Fibroblast of the aortic adventitia (primary cell): ENCODE measurements at regions not wholly inside any gene's neighbourhood (a gene's known extent, or its start where the extent isn't known, plus 50 kb on each side); places are given as distances from the start of the nearest gene placed in this dataset.

Experiments used
- DNase-seq: peaks from one replicate; pipeline ENCODE4 v3.0.0-alpha.2; 2010; ENCODE audit warnings: low read depth
- H3K4me3 ChIP-seq: 2 replicates; pipeline ENCODE4 v1.5.1; 2011; ENCODE audit warnings: low read depth, mild to moderate bottlenecking, control low read depth, low read length, moderate library complexity
- CTCF ChIP-seq: IDR thresholded peaks from 2 replicates; pipeline ENCODE4 v1.5.1; 2011; ENCODE audit warnings: mild to moderate bottlenecking, low read length, control low read depth, inconsistent platforms; ENCODE audit not compliant: insufficient read depth

- no peak for DNase-seq
- no peak overlapping the region for H3K4me3 ChIP-seq
- TF ChIP-seq CTCF = no peak
Measured at GRCh38 chr5:124570285-124571035, 176.0 kb downstream of the ZNF608 start.

- no peak for TF ChIP-seq CTCF
- no peak for DNase-seq
- no peak overlapping the region for H3K4me3 ChIP-seq
Measured at GRCh38 chr5:124566875-124567450, 179.5 kb downstream of the ZNF608 start.

- no peak overlapping the region for H3K4me3 ChIP-seq
- TF ChIP-seq CTCF = no peak
- DNase-seq = no peak
Measured at GRCh38 chr5:124561451-124561850, 185.0 kb downstream of the ZNF608 start.

- H3K4me3 ChIP-seq = no peak overlapping the region
- no peak for TF ChIP-seq CTCF
- DNase-seq = no peak
Measured at GRCh38 chr5:124560370-124560769, 186.1 kb downstream of the ZNF608 start.

GRCh38 chr5:124557761-124558160 lies 188.7 kb downstream of the ZNF608 start:
- TF ChIP-seq CTCF = no peak
- no peak for DNase-seq
- H3K4me3 ChIP-seq = no peak overlapping the region

GRCh38 chr5:124554746-124555578 lies 191.5 kb downstream of the ZNF608 start:
- no peak for DNase-seq
- no peak for TF ChIP-seq CTCF
- no peak overlapping the region for H3K4me3 ChIP-seq
